Left lung (tissue), 4 donors: ENCODE measurements at regions not wholly inside any gene's neighbourhood (a gene's known extent, or its start where the extent isn't known, plus 50 kb on each side); places are given as distances from the start of the nearest gene placed in this dataset.

Experiments
- ATAC-seq: fragments of 200-7000 bp; cut with Tn5 transposase; one replicate; pipeline ENCODE4 v1.9.1; 2020; ENCODE audit warnings: moderate library complexity
- DNase-seq, 4 donors: peaks; one replicate each; pipeline ENCODE4 v3.0.0-alpha.2; 2013 to 2020
- H3K27ac ChIP-seq, 2 donors: fragments of 200-600 bp; sonication (generic) in 1 of 2; one replicate each; pipeline versions ENCODE4 v1.5.0 to v1.8.0; 2020 to 2021
- H3K27me3 ChIP-seq, 2 donors: fragments of 200-600 bp; sonication (generic) in 1 of 2; one replicate each; pipeline versions ENCODE4 v1.5.0 to v1.8.0; 2020 to 2021
- H3K36me3 ChIP-seq, 2 donors: fragments of 200-600 bp; sonication (generic) in 1 of 2; one replicate each; pipeline versions ENCODE4 v1.5.0 to v1.8.0; 2020 to 2021
- H3K4me1 ChIP-seq, 2 donors: fragments of 200-600 bp; one replicate each; pipeline ENCODE4 v1.8.0; 2021
- H3K4me3 ChIP-seq, 2 donors: fragments of 200-600 bp; sonication (generic) in 1 of 2; one replicate each; pipeline versions ENCODE4 v1.5.0 to v1.8.0; 2020 to 2021; ENCODE audit warnings: mild to moderate bottlenecking in 1 of 2
- H3K9me3 ChIP-seq, 2 donors: fragments of 200-600 bp; sonication (generic) in 1 of 2; one replicate each; pipeline versions ENCODE4 v1.5.0 to v1.8.0; 2020 to 2021
- intact Hi-C, 2 donors: fragments of 100-400 bp; cut with DNase I; formaldehyde crosslinking; loops; one replicate each; pipeline versions ENCODE4 v1.11.2 to v1.14.2; 2022
- TF ChIP-seq, protein P1 (sequence below), 2 donors: fragments of 200-600 bp; sonication (generic) in 1 of 2; IDR thresholded peaks; one replicate each; pipeline versions ENCODE4 v1.5.0 to v1.8.0; 2021; ENCODE audit warnings: antibody characterized with exemption in 2 of 2
- donor health status: DM: no; HTN: yes; CAD: no.
- donor health status: DM: no; HTN: no; CAD: no.

DNA sequence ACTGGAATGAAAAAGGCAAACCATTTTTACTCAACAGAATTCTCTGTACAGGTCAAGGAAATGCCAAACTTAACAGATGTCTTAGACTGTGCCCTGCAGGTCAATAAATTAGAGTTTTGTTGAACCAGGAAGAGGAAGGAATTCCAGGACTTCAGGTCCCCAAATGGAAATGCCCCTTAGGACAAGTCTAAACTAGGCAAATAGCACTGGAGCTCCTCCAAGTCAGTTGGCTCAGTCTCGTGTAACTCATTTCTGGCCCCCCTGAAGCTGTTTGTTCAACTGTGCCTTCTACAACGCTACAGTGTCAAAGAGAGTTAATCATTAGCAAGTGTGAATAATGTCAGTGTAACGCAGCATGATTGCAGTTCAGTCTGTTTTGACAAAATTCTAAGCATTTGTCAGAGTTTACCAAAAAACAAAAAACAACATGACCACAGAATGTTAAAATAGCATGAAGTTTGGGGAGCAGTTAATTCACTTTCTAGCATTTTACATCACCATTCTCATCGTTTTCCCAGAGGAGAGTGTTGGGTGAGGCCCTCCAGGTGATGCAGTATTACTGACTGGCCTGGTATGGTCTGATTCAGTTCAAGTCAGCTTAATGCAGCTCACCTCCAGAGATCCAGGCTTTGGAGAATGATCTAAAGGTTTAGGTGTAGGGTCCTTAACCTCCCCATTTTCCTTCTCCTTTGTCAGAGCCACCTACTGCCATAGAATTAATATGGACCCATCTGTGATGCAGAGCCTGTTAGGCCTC is 108.1 kb downstream of the AQP4 start:
- Histone ChIP-seq H3K9me3 (no peaks in the 10 kb centered on the region), H3K4me3 (no peak overlapping the region), H3K36me3 (no peaks in the 10 kb centered on the region), H3K27me3 (no peaks in the 10 kb centered on the region), H3K27ac (no peak overlapping the region), H3K4me1 (peaks cover 0 to under 1% of the 10 kb centered on the region in 2 donors)
- ATAC-seq (peak; percentile 86), DNase-seq (peak in 1 of 4 donors; percentile 23)
- TF ChIP-seq, protein P1, sequence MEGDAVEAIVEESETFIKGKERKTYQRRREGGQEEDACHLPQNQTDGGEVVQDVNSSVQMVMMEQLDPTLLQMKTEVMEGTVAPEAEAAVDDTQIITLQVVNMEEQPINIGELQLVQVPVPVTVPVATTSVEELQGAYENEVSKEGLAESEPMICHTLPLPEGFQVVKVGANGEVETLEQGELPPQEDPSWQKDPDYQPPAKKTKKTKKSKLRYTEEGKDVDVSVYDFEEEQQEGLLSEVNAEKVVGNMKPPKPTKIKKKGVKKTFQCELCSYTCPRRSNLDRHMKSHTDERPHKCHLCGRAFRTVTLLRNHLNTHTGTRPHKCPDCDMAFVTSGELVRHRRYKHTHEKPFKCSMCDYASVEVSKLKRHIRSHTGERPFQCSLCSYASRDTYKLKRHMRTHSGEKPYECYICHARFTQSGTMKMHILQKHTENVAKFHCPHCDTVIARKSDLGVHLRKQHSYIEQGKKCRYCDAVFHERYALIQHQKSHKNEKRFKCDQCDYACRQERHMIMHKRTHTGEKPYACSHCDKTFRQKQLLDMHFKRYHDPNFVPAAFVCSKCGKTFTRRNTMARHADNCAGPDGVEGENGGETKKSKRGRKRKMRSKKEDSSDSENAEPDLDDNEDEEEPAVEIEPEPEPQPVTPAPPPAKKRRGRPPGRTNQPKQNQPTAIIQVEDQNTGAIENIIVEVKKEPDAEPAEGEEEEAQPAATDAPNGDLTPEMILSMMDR (IDR thresholded peaks at IDR 0.05), result no peak
- intact Hi-C loops, result no loop called here

DNA sequence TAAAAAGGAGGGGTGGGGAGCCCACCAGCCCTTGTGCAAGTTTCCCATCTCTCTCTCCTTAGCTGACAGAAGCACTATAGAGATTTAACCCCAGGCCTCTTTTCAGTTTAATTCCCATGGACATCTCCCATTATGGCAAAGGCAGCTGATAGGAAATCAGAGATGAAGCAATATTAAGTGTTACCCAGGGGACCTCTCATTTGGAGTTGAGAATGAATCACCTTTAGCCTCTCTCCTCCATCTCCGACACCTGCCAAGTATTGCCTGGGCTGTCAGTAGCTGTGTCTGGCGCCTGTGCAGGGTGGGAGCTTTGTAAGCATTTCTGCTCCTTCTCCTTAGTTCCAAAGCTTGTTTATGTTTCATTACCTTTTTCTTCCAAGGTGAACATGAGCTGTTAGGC is 109.0 kb downstream of the AQP4 start:
- H3K4me1 ChIP-seq, result peaks cover 0 to 4% of the 10 kb centered on the region in 2 donors
- H3K27ac ChIP-seq, result no peak overlapping the region
- intact Hi-C loops, result no loop called here
- no peaks in the 10 kb centered on the region for H3K27me3 ChIP-seq
- TF ChIP-seq, protein P1 (IDR thresholded peaks at IDR 0.05), result no peak
- no peak overlapping the region for H3K4me3 ChIP-seq
- ATAC-seq, result peak; percentile 57
- no peaks in the 10 kb centered on the region for H3K36me3 ChIP-seq
- H3K9me3 ChIP-seq, result no peaks in the 10 kb centered on the region
- no peak for DNase-seq

- Histone ChIP-seq H3K4me1 (peaks cover 0 to 8% of the 10 kb centered on the region in 2 donors), H3K9me3 (no peaks in the 10 kb centered on the region), H3K27ac (no peak overlapping the region), H3K4me3 (no peak overlapping the region), H3K36me3 (no peaks in the 10 kb centered on the region), H3K27me3 (no peaks in the 10 kb centered on the region)
- intact Hi-C loops, result no loop called here
- ATAC-seq, result no peak
- TF ChIP-seq, protein P1 (IDR thresholded peaks at IDR 0.05), result no peak
- DNase-seq, result no peak
Observed at GRCh38 chr18:26746826-26747475, 118.6 kb downstream of the AQP4 start.

DNA sequence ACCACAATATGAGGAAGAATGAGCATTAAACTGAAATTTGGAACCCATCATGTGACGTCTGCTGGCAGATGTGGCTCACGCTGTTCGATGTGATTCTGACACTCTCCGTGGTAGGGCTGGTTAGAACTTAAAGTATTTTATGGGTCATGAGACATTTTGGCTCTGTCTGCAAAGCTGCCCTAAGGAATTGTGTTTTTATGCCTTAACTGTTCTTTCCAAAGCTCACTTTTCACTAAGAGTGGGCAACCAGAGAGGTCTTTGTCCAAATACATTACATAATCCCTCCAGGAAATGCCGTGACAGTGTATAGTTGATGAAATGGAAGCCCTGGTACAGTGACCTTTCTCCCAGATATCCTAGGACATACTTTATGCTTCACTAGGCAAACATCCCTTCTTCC is 119.1 kb downstream of the AQP4 start:
- Histone ChIP-seq H3K9me3 (no peaks in the 10 kb centered on the region), H3K4me1 (peaks cover 0 to 8% of the 10 kb centered on the region in 2 donors), H3K36me3 (no peaks in the 10 kb centered on the region), H3K4me3 (no peak overlapping the region), H3K27me3 (no peaks in the 10 kb centered on the region), H3K27ac (no peak overlapping the region)
- ATAC-seq (peak; percentile 50), DNase-seq (no peak)
- TF ChIP-seq, protein P1 (IDR thresholded peaks at IDR 0.05), result no peak
- intact Hi-C loops, result no loop called here
